ENCODE measurements at regions not wholly inside any gene's neighbourhood (a gene's known extent, or its start where the extent isn't known, plus 50 kb on each side); places are given as distances from the start of the nearest gene placed in this dataset.

- no peak for TF ChIP-seq TARDBP (IDR thresholded peaks at IDR 0.05)
- no peak for TF ChIP-seq SP1 (IDR thresholded peaks at IDR 0.05)
- TF ChIP-seq ELF4 (IDR thresholded peaks at IDR 0.05) = no peak
- no peak for TF ChIP-seq PKNOX1 (IDR thresholded peaks at IDR 0.05)
- TF ChIP-seq CTBP1 (IDR thresholded peaks at IDR 0.05; ENCODE audit: borderline replicate concordance) = no peak
- no peak for TF ChIP-seq ARNT (IDR thresholded peaks at IDR 0.05)
- TF ChIP-seq L3MBTL2 (conservative IDR thresholded peaks at IDR 0.05) = no peak
- no peak for TF ChIP-seq BHLHE40 (IDR thresholded peaks at IDR 0.05; ENCODE audit: borderline replicate concordance)
Observed at GRCh38 chr5:115388240-115388639, 91.8 kb upstream of the CCDC112 start.

Measured in HEK293T (cell line).